ENCODE measurements at regions not wholly inside any gene's neighbourhood (a gene's known extent, or its start where the extent isn't known, plus 50 kb on each side); places are given as distances from the start of the nearest gene placed in this dataset.

GRCh38 chr9:95725045-95725444 is 150.4 kb upstream of the ERCC6L2 start (continued):
- TF ChIP-seq CTCF (IDR thresholded peaks at IDR 0.05) (no peak), MLX (CRISPR knock-in tag; IDR thresholded peaks at IDR 0.05) (no peak), ZNF425 (CRISPR knock-in tag; conservative IDR thresholded peaks at IDR 0.05) (no peak)

- ChIA-PET POLR2A (no interaction called here), CTCF (no interaction called here)
- Mint-ChIP-seq H3K4me3 (no peak overlapping the region), H3K36me3 (no peaks in the 10 kb centered on the region), H3K9me3 (peaks cover 2% of the 10 kb centered on the region), H3K27ac (no peak overlapping the region), H3K4me1 (no peaks in the 10 kb centered on the region), H3K27me3 (ENCODE audit: low read depth) (no peaks in the 10 kb centered on the region)
- ATAC-seq (no peak), DNase-seq (ENCODE audit: low spot score) (no peak)
- no peak for TF ChIP-seq ZNF317 (CRISPR knock-in tag; IDR thresholded peaks at IDR 0.05; ENCODE audit: borderline replicate concordance, low read depth)
- TF ChIP-seq ZNF671 (CRISPR knock-in tag; IDR thresholded peaks at IDR 0.05), result no peak
- no peak for TF ChIP-seq ZNF512 (CRISPR knock-in tag; IDR thresholded peaks at IDR 0.05; ENCODE audit: borderline replicate concordance)
- TF ChIP-seq JAZF1 (CRISPR knock-in tag; IDR thresholded peaks at IDR 0.05), result no peak
- no peak for TF ChIP-seq HMGA2 (CRISPR knock-in tag; IDR thresholded peaks at IDR 0.05)
- no peak for TF ChIP-seq SMAD4 (CRISPR knock-in tag; IDR thresholded peaks at IDR 0.05)
- no peak for TF ChIP-seq ETV6 (CRISPR knock-in tag; IDR thresholded peaks at IDR 0.05)
- TF ChIP-seq NFE2L1 (CRISPR knock-in tag; IDR thresholded peaks at IDR 0.05), result no peak
- no peak for TF ChIP-seq E2F4 (CRISPR knock-in tag; IDR thresholded peaks at IDR 0.05; ENCODE audit: borderline replicate concordance, low read depth)
- TF ChIP-seq ZNF396 (CRISPR knock-in tag; IDR thresholded peaks at IDR 0.05; ENCODE audit: borderline replicate concordance), result no peak
- no peak for TF ChIP-seq ZMAT4 (CRISPR knock-in tag; IDR thresholded peaks at IDR 0.05)
- TF ChIP-seq SOX15 (CRISPR knock-in tag; IDR thresholded peaks at IDR 0.05), result no peak
- no peak for TF ChIP-seq FOXP1 (CRISPR knock-in tag; IDR thresholded peaks at IDR 0.05; ENCODE audit: borderline replicate concordance)
- TF ChIP-seq IRF2 (CRISPR knock-in tag; IDR thresholded peaks at IDR 0.05; ENCODE audit: borderline replicate concordance, low read depth), result no peak
- no peak for TF ChIP-seq CBFB (CRISPR knock-in tag; IDR thresholded peaks at IDR 0.05; ENCODE audit: low read depth)
- no peak for TF ChIP-seq RELA (CRISPR knock-in tag; IDR thresholded peaks at IDR 0.05; ENCODE audit: borderline replicate concordance)
- TF ChIP-seq GTF2I (CRISPR knock-in tag; conservative IDR thresholded peaks at IDR 0.05), result no peak
- TF ChIP-seq JUN (CRISPR knock-in tag; IDR thresholded peaks at IDR 0.05), result no peak
- no peak for TF ChIP-seq ZNF423 (CRISPR knock-in tag; IDR thresholded peaks at IDR 0.05)
Measured at GRCh38 chr9:95724253-95724991, 151.1 kb upstream of the ERCC6L2 start.

Measured in WTC11 (cell line).